HFFc6 (cell line): ENCODE measurements at regions not wholly inside any gene's neighbourhood (a gene's known extent, or its start where the extent isn't known, plus 50 kb on each side); places are given as distances from the start of the nearest gene placed in this dataset.

ENCODE experiments used
- DNase-seq: peaks from one replicate; pipeline ENCODE4 v3.0.0-alpha.2; 2018
- H3K27ac Mint-ChIP-seq: 2 replicates; pipeline ENCODE4 v1.8.0; 2020; ENCODE audit warnings: mild to moderate bottlenecking, mixed read lengths
- H3K27me3 Mint-ChIP-seq: 2 replicates; pipeline ENCODE4 v1.8.0; 2021; ENCODE audit warnings: mild to moderate bottlenecking, moderate library complexity, mixed read lengths; ENCODE audit not compliant: insufficient read depth
- H3K36me3 Mint-ChIP-seq: 2 replicates; pipeline ENCODE4 v1.8.0; 2021; ENCODE audit warnings: low read depth, mixed read lengths
- H3K4me1 Mint-ChIP-seq: 2 replicates; pipeline ENCODE4 v1.8.0; 2020; ENCODE audit warnings: low read depth, mixed read lengths
- H3K4me3 Mint-ChIP-seq: 2 replicates; pipeline ENCODE4 v1.8.0; 2020; ENCODE audit warnings: mild to moderate bottlenecking, moderate library complexity, mixed read lengths
- H3K9me3 Mint-ChIP-seq: 2 replicates; pipeline ENCODE4 v1.8.0; 2020; ENCODE audit warnings: mild to moderate bottlenecking, mixed read lengths
- TF ChIP-seq, protein P1 (sequence below): fragments of 200-600 bp; sonication (generic); IDR thresholded peaks from 2 replicates; pipeline ENCODE4 v1.5.0; 2021; ENCODE audit warnings: antibody characterized with exemption, mild to moderate bottlenecking

DNA sequence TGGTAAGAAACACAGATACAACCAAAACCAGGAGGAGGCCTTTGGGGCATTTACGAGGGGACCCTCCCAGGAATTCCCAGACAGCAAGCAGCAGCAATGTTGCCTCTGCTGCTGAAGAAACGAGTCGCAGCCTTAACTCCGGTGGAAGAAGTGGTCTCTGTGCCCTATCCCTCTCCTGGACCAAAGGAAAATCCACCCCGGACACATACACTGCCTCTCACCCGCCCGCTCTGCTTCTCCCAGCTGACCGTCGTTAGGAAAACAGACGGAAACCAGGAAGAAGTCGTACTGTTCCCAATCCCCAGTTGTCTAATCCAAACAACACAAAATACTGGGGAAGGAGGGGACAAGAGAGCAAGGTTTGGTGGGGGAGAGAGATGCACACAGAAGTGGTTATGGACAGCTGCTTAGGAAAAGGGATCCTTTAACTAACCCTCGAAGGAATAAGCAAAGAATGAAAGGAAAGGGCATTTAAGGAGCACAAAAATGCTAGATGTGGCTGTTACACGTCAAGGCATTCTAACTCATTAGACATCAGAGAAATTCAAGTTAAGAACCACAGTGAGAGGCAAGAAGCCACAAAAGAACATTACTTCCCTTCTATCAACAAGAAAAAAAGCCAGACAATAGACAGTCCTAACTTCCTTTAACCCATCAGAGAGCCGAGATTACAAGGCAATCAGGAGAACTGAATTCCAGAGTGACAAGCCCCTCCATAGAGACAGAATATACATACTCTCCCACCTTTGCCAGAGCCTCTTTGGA lies 71.9 kb downstream of the ACTL7B start:
- H3K27ac Mint-ChIP-seq, result no peak overlapping the region
- H3K4me3 Mint-ChIP-seq, result no peak overlapping the region
- H3K27me3 Mint-ChIP-seq, result no peaks in the 10 kb centered on the region; the same call in 1 of the 2 replicates
- TF ChIP-seq, protein P1, sequence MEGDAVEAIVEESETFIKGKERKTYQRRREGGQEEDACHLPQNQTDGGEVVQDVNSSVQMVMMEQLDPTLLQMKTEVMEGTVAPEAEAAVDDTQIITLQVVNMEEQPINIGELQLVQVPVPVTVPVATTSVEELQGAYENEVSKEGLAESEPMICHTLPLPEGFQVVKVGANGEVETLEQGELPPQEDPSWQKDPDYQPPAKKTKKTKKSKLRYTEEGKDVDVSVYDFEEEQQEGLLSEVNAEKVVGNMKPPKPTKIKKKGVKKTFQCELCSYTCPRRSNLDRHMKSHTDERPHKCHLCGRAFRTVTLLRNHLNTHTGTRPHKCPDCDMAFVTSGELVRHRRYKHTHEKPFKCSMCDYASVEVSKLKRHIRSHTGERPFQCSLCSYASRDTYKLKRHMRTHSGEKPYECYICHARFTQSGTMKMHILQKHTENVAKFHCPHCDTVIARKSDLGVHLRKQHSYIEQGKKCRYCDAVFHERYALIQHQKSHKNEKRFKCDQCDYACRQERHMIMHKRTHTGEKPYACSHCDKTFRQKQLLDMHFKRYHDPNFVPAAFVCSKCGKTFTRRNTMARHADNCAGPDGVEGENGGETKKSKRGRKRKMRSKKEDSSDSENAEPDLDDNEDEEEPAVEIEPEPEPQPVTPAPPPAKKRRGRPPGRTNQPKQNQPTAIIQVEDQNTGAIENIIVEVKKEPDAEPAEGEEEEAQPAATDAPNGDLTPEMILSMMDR, result no peak
- H3K36me3 Mint-ChIP-seq, result 0 out of 2 replicates have a peak, but pooled peaks cover 4% of the 10 kb centered on the region
- no peak for DNase-seq
- no peaks in the 10 kb centered on the region for H3K4me1 Mint-ChIP-seq
- H3K9me3 Mint-ChIP-seq, result peaks cover 6% of the 10 kb centered on the region; the same call in 1 of the 2 replicates

DNA sequence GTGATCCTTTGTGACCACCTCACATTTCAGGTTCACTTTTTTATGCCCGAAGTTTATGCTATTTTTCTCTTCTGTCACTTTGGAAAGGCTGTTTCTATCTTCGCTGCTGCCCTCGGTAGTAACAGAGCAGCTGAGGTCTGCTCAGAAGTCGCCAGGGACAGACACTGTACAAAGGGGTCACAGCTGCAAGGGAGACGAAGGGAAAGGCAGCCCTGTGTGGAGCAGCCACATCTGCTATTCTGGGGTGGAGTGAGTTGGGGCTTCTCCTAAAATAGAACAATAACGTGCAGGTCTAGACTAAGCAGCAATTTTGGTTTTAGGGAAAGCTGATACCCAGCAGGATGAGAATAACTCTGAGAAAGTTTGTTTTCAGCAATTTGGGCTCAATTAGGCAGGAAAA lies 72.5 kb downstream of the ACTL7B start:
- Mint-ChIP-seq H3K9me3 (peaks cover 6% of the 10 kb centered on the region; the same call in 1 of the 2 replicates), H3K4me1 (no peaks in the 10 kb centered on the region), H3K36me3 (0 out of 2 replicates have a peak, but pooled peaks cover 4% of the 10 kb centered on the region), H3K27ac (no peak overlapping the region), H3K4me3 (no peak overlapping the region), H3K27me3 (no peaks in the 10 kb centered on the region; the same call in 1 of the 2 replicates)
- DNase-seq, result no peak
- TF ChIP-seq, protein P1, result no peak

DNA sequence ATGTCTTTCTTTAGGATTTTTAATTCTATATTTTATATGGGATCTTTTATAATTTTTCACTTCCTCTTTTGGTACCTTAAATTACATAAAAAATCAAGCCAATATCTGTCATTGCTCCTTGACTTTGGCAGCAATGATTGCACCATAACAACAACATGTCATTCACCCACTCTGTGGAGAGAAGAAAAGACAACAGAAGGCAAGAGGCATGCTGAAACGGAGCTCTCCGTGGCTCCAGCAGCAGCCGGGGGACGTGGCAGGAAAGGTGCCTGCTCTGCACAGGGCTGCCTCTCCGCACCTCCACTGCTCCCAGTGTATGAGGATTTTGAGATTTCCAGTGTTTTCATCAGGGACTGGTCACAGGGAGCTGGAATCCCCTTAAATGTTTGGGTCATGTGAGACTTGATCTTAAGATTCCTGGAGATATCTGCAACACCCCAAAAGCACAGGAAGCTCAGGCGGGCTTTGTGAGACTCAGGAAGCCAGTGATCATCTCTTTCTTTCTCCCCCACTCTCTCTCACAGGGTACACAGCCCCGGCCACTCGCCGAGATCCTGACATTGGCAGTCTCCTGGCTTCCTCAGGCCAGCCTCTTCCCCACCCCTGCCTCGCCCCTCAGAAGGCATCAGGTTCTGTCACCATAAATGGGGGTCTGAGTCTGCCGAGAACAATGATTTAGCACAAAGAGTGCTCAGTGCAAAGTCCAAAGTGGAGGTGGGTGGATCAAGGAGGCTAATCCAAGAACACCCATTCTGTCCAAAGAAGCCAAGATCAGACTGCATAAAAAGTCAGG lies 74.6 kb downstream of the ACTL7B start:
- Mint-ChIP-seq H3K27ac (no peak overlapping the region), H3K4me3 (no peak overlapping the region), H3K4me1 (no peaks in the 10 kb centered on the region)

DNA sequence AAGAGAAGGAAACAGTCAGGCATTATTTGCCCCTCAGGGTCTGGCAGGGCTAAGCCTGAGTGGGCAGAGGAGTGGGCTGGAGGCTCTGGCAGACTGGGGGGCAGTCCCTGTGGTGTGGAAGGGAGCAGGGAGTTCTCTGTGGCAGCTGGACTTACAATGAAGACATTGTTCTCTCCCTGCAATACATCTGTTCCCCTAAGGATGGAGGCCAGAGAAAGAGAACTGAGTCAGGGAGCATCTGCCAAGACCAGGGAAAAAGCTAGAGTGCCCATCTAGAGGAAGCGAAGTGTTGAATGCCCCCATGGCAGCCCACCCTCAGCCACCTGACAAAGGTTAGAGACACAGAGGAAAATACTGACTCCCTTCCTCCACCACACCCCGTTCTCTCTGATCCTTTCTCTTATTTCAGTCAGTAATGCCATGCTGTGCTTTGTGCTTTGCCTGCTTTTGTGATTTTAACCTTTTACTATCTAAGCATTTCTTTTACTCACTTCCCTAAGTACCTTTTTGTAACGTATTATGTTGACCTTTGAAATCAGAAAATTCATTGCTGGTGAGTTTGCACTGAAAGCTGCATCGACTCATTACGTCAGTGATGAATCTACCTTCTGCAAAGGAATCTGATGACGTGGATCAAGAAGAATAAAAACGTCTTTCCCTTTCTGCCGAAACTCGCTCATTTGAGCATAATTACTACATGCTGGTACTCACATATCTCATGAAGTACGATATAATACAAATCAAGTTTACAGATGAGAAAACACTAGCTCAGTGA lies 76.0 kb downstream of the ACTL7B start:
- Mint-ChIP-seq H3K27ac (no peak overlapping the region), H3K9me3 (no peaks in the 10 kb centered on the region), H3K4me1 (no peaks in the 10 kb centered on the region), H3K36me3 (no peaks in the 10 kb centered on the region), H3K27me3 (peaks cover 4% of the 10 kb centered on the region), H3K4me3 (no peak overlapping the region)
- no peak for DNase-seq
- TF ChIP-seq, protein P1, result no peak

More for the DNA sequence above, 74.6 kb downstream of the ACTL7B start:
- no peaks in the 10 kb centered on the region for H3K36me3 Mint-ChIP-seq
- TF ChIP-seq, protein P1, result no peak
- no peaks in the 10 kb centered on the region for H3K9me3 Mint-ChIP-seq
- DNase-seq, result no peak
- no peaks in the 10 kb centered on the region; the same call in none of the 2 replicates for H3K27me3 Mint-ChIP-seq

DNA sequence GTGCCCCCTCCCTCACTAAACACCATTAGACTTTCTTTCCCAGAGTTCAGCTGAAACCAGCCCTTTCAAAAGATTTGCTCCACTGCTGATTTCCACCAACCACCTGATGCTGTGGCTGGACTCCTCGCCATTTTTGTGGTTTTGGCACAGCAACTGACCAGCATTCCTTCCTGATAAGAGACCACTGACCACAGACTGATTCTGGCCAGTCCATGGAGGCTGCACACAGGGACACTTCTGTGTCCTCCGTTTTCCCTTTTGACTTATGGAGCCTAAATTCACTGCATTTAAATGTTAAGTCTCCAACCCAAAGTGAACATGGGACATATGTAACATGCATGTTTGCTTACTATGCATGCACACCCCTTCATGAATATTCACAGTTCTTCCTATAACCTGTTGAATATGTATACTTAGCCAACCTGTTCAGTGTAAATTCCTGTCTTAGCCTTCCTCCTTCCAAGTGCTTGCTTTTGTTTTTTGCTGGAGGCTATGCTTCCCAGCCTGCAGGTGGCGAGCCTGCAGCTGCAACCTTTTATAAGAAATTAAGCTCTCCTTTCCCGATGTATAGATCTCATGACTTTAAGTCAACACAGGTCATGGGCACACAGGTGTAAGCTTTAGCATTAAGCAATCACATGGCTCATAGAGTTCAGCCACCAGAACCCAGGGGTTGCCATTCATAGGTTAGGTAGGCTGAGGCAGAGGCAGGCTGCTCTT lies 78.7 kb downstream of the ACTL7B start:
- H3K4me1 Mint-ChIP-seq, result no peaks in the 10 kb centered on the region
- H3K27ac Mint-ChIP-seq, result no peak overlapping the region
- DNase-seq, result no peak
- TF ChIP-seq, protein P1, result no peak
- H3K9me3 Mint-ChIP-seq, result no peaks in the 10 kb centered on the region
- no peaks in the 10 kb centered on the region for H3K36me3 Mint-ChIP-seq
- no peak overlapping the region for H3K4me3 Mint-ChIP-seq
- H3K27me3 Mint-ChIP-seq, result peaks cover 8% of the 10 kb centered on the region
